Suppressor macrophage (primary cell): ENCODE measurements at regions not wholly inside any gene's neighbourhood (a gene's known extent, or its start where the extent isn't known, plus 50 kb on each side); places are given as distances from the start of the nearest gene placed in this dataset.
"Not testable (repeated sequence)": the region's sequence is repeated elsewhere in the genome, so short reads cannot be mapped to it uniquely, and the experiment has no call there.

Experiments
- DNase-seq, 4 experiments: peaks; one replicate each; pipeline ENCODE4 v3.0.0-alpha.2; 2020 to 2022

- DNase-seq: no peak
Observed at GRCh38 chr2:57181315-57182038, 865.1 kb upstream of the VRK2 start.

- DNase-seq: no peak
Observed at GRCh38 chr2:57182916-57183315, 863.7 kb upstream of the VRK2 start.

GRCh38 chr2:57185568-57185967 is 861.0 kb upstream of the VRK2 start:
- no peak for DNase-seq

GRCh38 chr2:57190007-57190406 is 856.6 kb upstream of the VRK2 start:
- no peak for DNase-seq

GRCh38 chr2:57199663-57200062 is 846.9 kb upstream of the VRK2 start:
- no peak for DNase-seq

- DNase-seq: no peak
Observed at GRCh38 chr2:57204364-57204763, 842.2 kb upstream of the VRK2 start.

- no peak for DNase-seq
Observed at GRCh38 chr2:57205241-57205640, 841.4 kb upstream of the VRK2 start.

- no peak for DNase-seq
Observed at GRCh38 chr2:57207191-57207590, 839.4 kb upstream of the VRK2 start.

- DNase-seq: no peak
Observed at GRCh38 chr2:57209799-57210198, 836.8 kb upstream of the VRK2 start.

- no peak for DNase-seq
Observed at GRCh38 chr2:57210855-57211254, 835.8 kb upstream of the VRK2 start.

GRCh38 chr2:57217013-57217412 is 829.6 kb upstream of the VRK2 start:
- no peak for DNase-seq

- no peak for DNase-seq
Observed at GRCh38 chr2:57218206-57218605, 828.4 kb upstream of the VRK2 start.

- DNase-seq: not testable (repeated sequence)
Observed at GRCh38 chr2:57229706-57230105, 816.9 kb upstream of the VRK2 start.

GRCh38 chr2:57232341-57232740 is 814.3 kb upstream of the VRK2 start:
- not testable (repeated sequence) for DNase-seq

- DNase-seq: not testable (repeated sequence)
Observed at GRCh38 chr2:57251495-57251894, 795.1 kb upstream of the VRK2 start.

- not testable (repeated sequence) for DNase-seq
Observed at GRCh38 chr2:57276408-57276807, 770.2 kb upstream of the VRK2 start.

- no peak for DNase-seq
Observed at GRCh38 chr2:57278451-57278850, 768.2 kb upstream of the VRK2 start.

- no peak for DNase-seq
Observed at GRCh38 chr2:57291209-57291608, 755.4 kb upstream of the VRK2 start.

GRCh38 chr2:57296795-57297517 is 749.6 kb upstream of the VRK2 start:
- DNase-seq: no peak

GRCh38 chr2:57313678-57314077 is 732.9 kb upstream of the VRK2 start:
- no peak for DNase-seq

GRCh38 chr2:57314682-57315081 is 731.9 kb upstream of the VRK2 start:
- DNase-seq: no peak

- no peak for DNase-seq
Observed at GRCh38 chr2:57330447-57330846, 716.2 kb upstream of the VRK2 start.

- no peak for DNase-seq
Observed at GRCh38 chr2:57333221-57333620, 713.4 kb upstream of the VRK2 start.

GRCh38 chr2:57343391-57344006 is 703.1 kb upstream of the VRK2 start:
- no peak for DNase-seq
